Smooth muscle cell (in vitro differentiated cells): ENCODE measurements at regions not wholly inside any gene's neighbourhood (a gene's known extent, or its start where the extent isn't known, plus 50 kb on each side); places are given as distances from the start of the nearest gene placed in this dataset.
A peak's percentile ranks its signal among the peaks of the same experiment; 100 is the strongest.

Experiments used
- DNase-seq: peaks from one replicate; lab custom pipeline; 2025; ENCODE audit not compliant: unreplicated experiment; lab: John Stamatoyannopoulos, UW
- H2AFZ ChIP-seq: fragments of 200-600 bp; sonication (generic); 2 replicates; pipeline ENCODE4 v1.6.0; 2016; ENCODE audit warnings: antibody characterized with exemption, low read depth, mild to moderate bottlenecking
- H3F3A ChIP-seq: fragments of 200-600 bp; sonication (generic); 2 replicates; pipeline ENCODE4 v1.6.0; 2017; ENCODE audit warnings: antibody characterized with exemption, low read depth
- H3K27ac ChIP-seq: fragments of 200-600 bp; sonication (generic); 2 replicates; pipeline ENCODE4 v1.5.1; 2016; ENCODE audit warnings: low read depth, mild to moderate bottlenecking
- H3K27me3 ChIP-seq: fragments of 200-600 bp; sonication (generic); 2 replicates; pipeline ENCODE4 v1.6.1; 2016; ENCODE audit warnings: low read depth, mild to moderate bottlenecking
- H3K36me3 ChIP-seq: fragments of 200-600 bp; sonication (generic); 2 replicates; pipeline ENCODE4 v1.5.1; 2016; ENCODE audit warnings: low read depth
- H3K4me1 ChIP-seq: fragments of 200-600 bp; sonication (generic); 2 replicates; pipeline ENCODE4 v1.5.1; 2016; ENCODE audit warnings: low read depth
- H3K4me2 ChIP-seq: fragments of 200-600 bp; sonication (generic); 2 replicates; pipeline ENCODE4 v1.6.0; 2016; ENCODE audit warnings: mild to moderate bottlenecking
- H3K4me3 ChIP-seq: fragments of 200-600 bp; sonication (generic); 2 replicates; pipeline ENCODE4 v1.5.1; 2016; ENCODE audit warnings: mild to moderate bottlenecking
- H3K79me2 ChIP-seq: fragments of 200-600 bp; sonication (generic); 2 replicates; pipeline ENCODE4 v1.6.0; 2016; ENCODE audit warnings: low read depth, mild to moderate bottlenecking
- H3K9ac ChIP-seq: fragments of 200-600 bp; sonication (generic); 2 replicates; pipeline ENCODE4 v1.6.0; 2016; ENCODE audit warnings: low read depth
- H3K9me3 ChIP-seq: fragments of 200-600 bp; sonication (generic); replicated peaks from 2 replicates; pipeline ENCODE4 v1.5.1; 2016; ENCODE audit warnings: low read depth
- H4K20me1 ChIP-seq: fragments of 200-600 bp; sonication (generic); 2 replicates; pipeline ENCODE4 v1.6.0; 2016; ENCODE audit warnings: low read depth
- CTCF ChIP-seq: fragments of 200-600 bp; sonication (generic); IDR thresholded peaks from 2 replicates; pipeline ENCODE4 v1.5.1; 2017; ENCODE audit warnings: borderline replicate concordance, mild to moderate bottlenecking, antibody characterized with exemption; ENCODE audit not compliant: insufficient read depth, poor library complexity, severe bottlenecking
- WGBS: methylation state at CpG from one replicate; pipeline ENCODE4 v1.1.7; 2016; ENCODE audit warnings: low lambda C conversion rate; 5-methylcytosine and 5-hydroxymethylcytosine counted together

GRCh38 chr6:28597217-28597835 lies 71.6 kb downstream of the GPX5 start:
- no peak for TF ChIP-seq CTCF
- H2AFZ ChIP-seq: peak overlapping the region; percentile 73
- no peak overlapping the region for H3K9ac ChIP-seq
- H3K27me3 ChIP-seq: no peaks in the 10 kb centered on the region
- no peaks in the 10 kb centered on the region for H3K4me1 ChIP-seq
- H4K20me1 ChIP-seq: no peaks in the 10 kb centered on the region
- no peak overlapping the region for H3K27ac ChIP-seq
- H3K79me2 ChIP-seq: no peaks in the 10 kb centered on the region
- no peak for DNase-seq
- H3K9me3 ChIP-seq: no peaks in the 10 kb centered on the region
- H3F3A ChIP-seq: no peaks in the 10 kb centered on the region
- WGBS: 2% methylated on average over 18 of the region's 18 CpGs
- peak overlapping the region; percentile 51 for H3K4me3 ChIP-seq
- H3K36me3 ChIP-seq: no peaks in the 10 kb centered on the region
- peak overlapping the region; percentile 88 for H3K4me2 ChIP-seq

GRCh38 chr6:28597924-28598722 lies 72.4 kb downstream of the GPX5 start:
- Histone ChIP-seq H3F3A (no peaks in the 10 kb centered on the region), H3K36me3 (no peaks in the 10 kb centered on the region), H3K9ac (no peak overlapping the region), H3K4me2 (peak overlapping the region; percentile 88), H3K4me1 (no peaks in the 10 kb centered on the region), H2AFZ (peak overlapping the region; percentile 73), H3K79me2 (no peaks in the 10 kb centered on the region), H3K27ac (no peak overlapping the region), H3K9me3 (no peaks in the 10 kb centered on the region), H3K27me3 (no peaks in the 10 kb centered on the region), H4K20me1 (no peaks in the 10 kb centered on the region), H3K4me3 (peak overlapping the region; percentile 51)
- WGBS: 17% methylated on average over 13 of the region's 13 CpGs
- DNase-seq: no peak
- TF ChIP-seq CTCF: no peak

GRCh38 chr6:28598757-28599686 lies 73.3 kb downstream of the GPX5 start:
- Histone ChIP-seq H3K27me3 (no peaks in the 10 kb centered on the region), H2AFZ (no peak overlapping the region), H3K36me3 (no peaks in the 10 kb centered on the region), H3K9me3 (no peaks in the 10 kb centered on the region), H3K79me2 (no peaks in the 10 kb centered on the region), H3F3A (no peaks in the 10 kb centered on the region), H3K4me3 (no peak overlapping the region), H3K27ac (no peak overlapping the region), H3K4me2 (no peak overlapping the region), H3K9ac (no peak overlapping the region), H4K20me1 (no peaks in the 10 kb centered on the region), H3K4me1 (no peaks in the 10 kb centered on the region)
- WGBS: 83% methylated on average over 6 of the region's 6 CpGs
- no peak for DNase-seq
- TF ChIP-seq CTCF: no peak
